ENCODE measurements at regions not wholly inside any gene's neighbourhood (a gene's known extent, or its start where the extent isn't known, plus 50 kb on each side); places are given as distances from the start of the nearest gene placed in this dataset.
"Not testable (repeated sequence)": the region's sequence is repeated elsewhere in the genome, so short reads cannot be mapped to it uniquely, and the experiment has no call there.

GRCh38 chr15:75776065-75776423, 63.4 kb upstream of the CSPG4 start:
- DNase-seq (ENCODE audit: low read depth in 2 of 2) = peak; percentile 31 to 69
- Histone ChIP-seq H3K4me3 (replicated peaks in 1 of 4; ENCODE audit: control extremely low read depth in 1 of 4, insufficient read depth in 1 of 4, low read depth in 3 of 4, low read length in 4 of 4) (no peak overlapping the region), H3K4me2 (ENCODE audit: extremely low read depth, insufficient read depth, low read length) (no peak overlapping the region)

GRCh38 chr15:75775296-75776064, 62.8 kb upstream of the CSPG4 start:
- no peak overlapping the region for H3K27ac ChIP-seq (ENCODE audit: insufficient read depth, low read length)
- H3K4me2 ChIP-seq (ENCODE audit: extremely low read depth, insufficient read depth, low read length) = no peak overlapping the region

More at GRCh38 chr15:75776065-75776423, 63.4 kb upstream of the CSPG4 start:
- no peaks in the 10 kb centered on the region for H3K36me3 ChIP-seq (ENCODE audit: control insufficient read depth, insufficient read depth, low read length)
- peaks cover 3% of the 10 kb centered on the region for H3K27me3 ChIP-seq (ENCODE audit: control insufficient read depth, insufficient read depth, low read length)
- H3K27ac ChIP-seq (ENCODE audit: insufficient read depth, low read length) = no peak overlapping the region
- no peaks in the 10 kb centered on the region for H3K9me3 ChIP-seq (ENCODE audit: control insufficient read depth, insufficient read depth, low read depth, low read length)
- H2AFZ ChIP-seq (ENCODE audit: low read length) = no peak overlapping the region
- no peak overlapping the region for H3K9ac ChIP-seq (ENCODE audit: insufficient read depth, low read length)
- H3K79me2 ChIP-seq (ENCODE audit: control insufficient read depth, insufficient read depth, low read length) = no peaks in the 10 kb centered on the region
- TF ChIP-seq CTCF (conservative IDR thresholded peaks at IDR 0.05 in 1 of 2, IDR thresholded peaks at IDR 0.05 in 1 of 2; ENCODE audit: low read depth in 1 of 2, low read length in 2 of 2) (no peak), EZH2 (IDR thresholded peaks at IDR 0.05; ENCODE audit: low read length, missing control alignments) (no peak)
- H3K4me1 ChIP-seq (ENCODE audit: control insufficient read depth, extremely low read depth, insufficient read depth, low read length) = peaks cover 2% of the 10 kb centered on the region
- no peaks in the 10 kb centered on the region for H4K20me1 ChIP-seq (ENCODE audit: control insufficient read depth, extremely low read depth, insufficient read depth, low read length)

GRCh38 chr15:75773974-75774373, 61.3 kb upstream of the CSPG4 start:
- H3K79me2 ChIP-seq (ENCODE audit: control insufficient read depth, insufficient read depth, low read length); H3K9me3 ChIP-seq (ENCODE audit: control insufficient read depth, insufficient read depth, low read depth, low read length); H2AFZ ChIP-seq (ENCODE audit: low read length); DNase-seq (ENCODE audit: low read depth in 2 of 2); H3K4me1 ChIP-seq (ENCODE audit: control insufficient read depth, extremely low read depth, insufficient read depth, low read length); H3K9ac ChIP-seq (ENCODE audit: insufficient read depth, low read length); H4K20me1 ChIP-seq (ENCODE audit: control insufficient read depth, extremely low read depth, insufficient read depth, low read length); H3K4me3 ChIP-seq (replicated peaks in 1 of 4; ENCODE audit: control extremely low read depth in 1 of 4, insufficient read depth in 1 of 4, low read depth in 3 of 4, low read length in 4 of 4); H3K27ac ChIP-seq (ENCODE audit: insufficient read depth, low read length); H3K4me2 ChIP-seq (ENCODE audit: extremely low read depth, insufficient read depth, low read length); H3K27me3 ChIP-seq (ENCODE audit: control insufficient read depth, insufficient read depth, low read length); H3K36me3 ChIP-seq (ENCODE audit: control insufficient read depth, insufficient read depth, low read length): not testable (repeated sequence)

More at GRCh38 chr15:75775296-75776064, 62.8 kb upstream of the CSPG4 start:
- H4K20me1 ChIP-seq (ENCODE audit: control insufficient read depth, extremely low read depth, insufficient read depth, low read length) = no peaks in the 10 kb centered on the region
- no peak overlapping the region for H2AFZ ChIP-seq (ENCODE audit: low read length)
- no peak for DNase-seq (ENCODE audit: low read depth in 2 of 2)
- TF ChIP-seq CTCF (conservative IDR thresholded peaks at IDR 0.05 in 1 of 2, IDR thresholded peaks at IDR 0.05 in 1 of 2; ENCODE audit: low read depth in 1 of 2, low read length in 2 of 2) = no peak
- no peak for TF ChIP-seq EZH2 (IDR thresholded peaks at IDR 0.05; ENCODE audit: low read length, missing control alignments)
- H3K9ac ChIP-seq (ENCODE audit: insufficient read depth, low read length) = no peak overlapping the region
- H3K79me2 ChIP-seq (ENCODE audit: control insufficient read depth, insufficient read depth, low read length) = no peaks in the 10 kb centered on the region
- no peak overlapping the region for H3K4me3 ChIP-seq (replicated peaks in 1 of 4; ENCODE audit: control extremely low read depth in 1 of 4, insufficient read depth in 1 of 4, low read depth in 3 of 4, low read length in 4 of 4)
- no peaks in the 10 kb centered on the region for H3K36me3 ChIP-seq (ENCODE audit: control insufficient read depth, insufficient read depth, low read length)
- no peaks in the 10 kb centered on the region for H3K9me3 ChIP-seq (ENCODE audit: control insufficient read depth, insufficient read depth, low read depth, low read length)
- peaks cover 3% of the 10 kb centered on the region for H3K27me3 ChIP-seq (ENCODE audit: control insufficient read depth, insufficient read depth, low read length)
- H3K4me1 ChIP-seq (ENCODE audit: control insufficient read depth, extremely low read depth, insufficient read depth, low read length) = peaks cover 2% of the 10 kb centered on the region

GRCh38 chr15:75771054-75771453, 58.4 kb upstream of the CSPG4 start:
- H3K27me3 ChIP-seq (ENCODE audit: control insufficient read depth, insufficient read depth, low read length); DNase-seq (ENCODE audit: low read depth in 2 of 2); H2AFZ ChIP-seq (ENCODE audit: low read length); H4K20me1 ChIP-seq (ENCODE audit: control insufficient read depth, extremely low read depth, insufficient read depth, low read length); H3K27ac ChIP-seq (ENCODE audit: insufficient read depth, low read length); H3K4me1 ChIP-seq (ENCODE audit: control insufficient read depth, extremely low read depth, insufficient read depth, low read length); H3K79me2 ChIP-seq (ENCODE audit: control insufficient read depth, insufficient read depth, low read length); H3K9ac ChIP-seq (ENCODE audit: insufficient read depth, low read length); H3K36me3 ChIP-seq (ENCODE audit: control insufficient read depth, insufficient read depth, low read length); H3K4me2 ChIP-seq (ENCODE audit: extremely low read depth, insufficient read depth, low read length); H3K4me3 ChIP-seq (replicated peaks in 1 of 4; ENCODE audit: control extremely low read depth in 1 of 4, insufficient read depth in 1 of 4, low read depth in 3 of 4, low read length in 4 of 4); H3K9me3 ChIP-seq (ENCODE audit: control insufficient read depth, insufficient read depth, low read depth, low read length): not testable (repeated sequence)
